SW 1271 (cell line): ENCODE measurements at regions not wholly inside any gene's neighbourhood (a gene's known extent, or its start where the extent isn't known, plus 50 kb on each side); places are given as distances from the start of the nearest gene placed in this dataset.

Experiments used
- DNase-seq, 2 experiments: peaks; one replicate each; lab custom pipeline; 2025; lab: John Stamatoyannopoulos, UW

GRCh38 chr1:43008115-43009060 lies 49.7 kb upstream of the SLC2A1 start:
- DNase-seq = no peak
